Activated CD8-positive, alpha-beta T cell treated with anti-CD3 and anti-CD28 coated beads, Interleukin-2, amount 10 ng/mL, durations not matched to agents 7 days and 5 days (primary cell): ENCODE measurements at regions not wholly inside any gene's neighbourhood (a gene's known extent, or its start where the extent isn't known, plus 50 kb on each side); places are given as distances from the start of the nearest gene placed in this dataset.

Source experiments
- ATAC-seq: fragments of 150-1000 bp; cut with Tn5 transposase; one replicate; pipeline ENCODE4 v1.10.0; 2021; ENCODE audit warnings: moderate library complexity
- CTCF ChIA-PET: fragments of 350-600 bp; sonication (Branson Sonifier 250); formaldehyde crosslinking; loops from one replicate; lab custom pipeline; 2021; ENCODE audit warnings: antibody characterized with exemption; lab: Charles Lee
- POLR2A ChIA-PET: fragments of 350-600 bp; sonication (Branson Sonifier 250); formaldehyde crosslinking; loops from one replicate; lab custom pipeline; 2021; ENCODE audit warnings: antibody characterized with exemption; lab: Charles Lee
- DNase-seq: peaks from one replicate; pipeline ENCODE4 v3.0.0-alpha.2; 2020
- H3K27ac Mint-ChIP-seq: one replicate; pipeline ENCODE4 v1.8.0; 2021; ENCODE audit warnings: mild to moderate bottlenecking, mixed read lengths
- H3K27me3 Mint-ChIP-seq: one replicate; pipeline ENCODE4 v1.8.0; 2021; ENCODE audit warnings: low read depth, mixed read lengths
- H3K36me3 Mint-ChIP-seq: one replicate; pipeline ENCODE4 v1.8.0; 2021; ENCODE audit warnings: low read depth, mixed read lengths
- H3K4me1 Mint-ChIP-seq: one replicate; pipeline ENCODE4 v1.8.0; 2021; ENCODE audit warnings: low read depth, mixed read lengths
- H3K4me3 Mint-ChIP-seq: one replicate; pipeline ENCODE4 v1.8.0; 2021; ENCODE audit warnings: mild to moderate bottlenecking, mixed read lengths
- H3K9me3 Mint-ChIP-seq: one replicate; pipeline ENCODE4 v1.8.0; 2022; ENCODE audit warnings: mixed read lengths; ENCODE audit not compliant: insufficient read depth

- CTCF ChIA-PET, result interaction anchor here (0.7 kb wide), 1 partner anchor 32 kb away, joined by 3 read pairs; no protein-coding TSS in a partner anchor
- H3K36me3 Mint-ChIP-seq, result no peaks in the 10 kb centered on the region
Observed at GRCh38 chr9:16202914-16203728, 650.3 kb downstream of the CCDC171 start.

GRCh38 chr9:16203729-16204573, 651.1 kb downstream of the CCDC171 start:
- H3K36me3 Mint-ChIP-seq, result no peaks in the 10 kb centered on the region
- CTCF ChIA-PET, result no interaction called here
- no peaks in the 10 kb centered on the region for H3K27me3 Mint-ChIP-seq
- POLR2A ChIA-PET, result no interaction called here
- no peak for ATAC-seq
- no peak for DNase-seq
- no peaks in the 10 kb centered on the region for H3K9me3 Mint-ChIP-seq
- peaks cover 10% of the 10 kb centered on the region for H3K4me1 Mint-ChIP-seq
- H3K4me3 Mint-ChIP-seq, result no peak overlapping the region
- no peak overlapping the region for H3K27ac Mint-ChIP-seq

More at GRCh38 chr9:16202914-16203728, 650.3 kb downstream of the CCDC171 start:
- Mint-ChIP-seq H3K9me3 (no peaks in the 10 kb centered on the region), H3K4me1 (peaks cover 10% of the 10 kb centered on the region), H3K27me3 (no peaks in the 10 kb centered on the region), H3K4me3 (no peak overlapping the region), H3K27ac (no peak overlapping the region)
- POLR2A ChIA-PET, result no interaction called here
- ATAC-seq (no peak), DNase-seq (no peak)

- Mint-ChIP-seq H3K27ac (no peak overlapping the region), H3K36me3 (no peaks in the 10 kb centered on the region), H3K9me3 (no peaks in the 10 kb centered on the region), H3K27me3 (no peaks in the 10 kb centered on the region), H3K4me3 (no peak overlapping the region), H3K4me1 (peaks cover 10% of the 10 kb centered on the region)
- ATAC-seq, result no peak
- no peak for DNase-seq
- ChIA-PET CTCF (no interaction called here), POLR2A (no interaction called here)
Observed at GRCh38 chr9:16205455-16205854, 652.6 kb downstream of the CCDC171 start.

DNA sequence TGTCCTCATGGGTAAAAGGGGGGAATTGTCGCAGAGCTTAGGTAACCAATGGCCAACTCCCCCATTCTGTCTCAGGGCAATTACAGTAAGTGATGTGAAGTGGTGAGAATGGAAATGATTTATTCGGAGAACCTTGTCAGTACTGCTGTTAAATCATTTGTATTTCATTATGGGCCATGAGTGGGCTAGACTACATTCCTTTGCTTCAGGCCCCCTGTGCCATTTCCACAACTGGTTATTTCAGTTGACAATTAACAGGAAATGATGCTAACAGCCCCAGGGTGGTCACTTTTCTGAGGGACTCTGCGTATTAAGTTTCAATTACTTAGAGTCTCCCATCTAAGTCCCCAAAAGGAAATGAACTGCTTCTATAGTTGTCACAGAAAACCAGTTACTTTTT, 653.7 kb downstream of the CCDC171 start:
- H3K9me3 Mint-ChIP-seq, result no peaks in the 10 kb centered on the region
- CTCF ChIA-PET, result no interaction called here
- no peaks in the 10 kb centered on the region for H3K36me3 Mint-ChIP-seq
- POLR2A ChIA-PET, result no interaction called here
- no peak overlapping the region for H3K27ac Mint-ChIP-seq
- H3K4me3 Mint-ChIP-seq, result no peak overlapping the region
- no peak for DNase-seq
- no peak for ATAC-seq
- no peaks in the 10 kb centered on the region for H3K27me3 Mint-ChIP-seq
- peaks cover 10% of the 10 kb centered on the region for H3K4me1 Mint-ChIP-seq

DNA sequence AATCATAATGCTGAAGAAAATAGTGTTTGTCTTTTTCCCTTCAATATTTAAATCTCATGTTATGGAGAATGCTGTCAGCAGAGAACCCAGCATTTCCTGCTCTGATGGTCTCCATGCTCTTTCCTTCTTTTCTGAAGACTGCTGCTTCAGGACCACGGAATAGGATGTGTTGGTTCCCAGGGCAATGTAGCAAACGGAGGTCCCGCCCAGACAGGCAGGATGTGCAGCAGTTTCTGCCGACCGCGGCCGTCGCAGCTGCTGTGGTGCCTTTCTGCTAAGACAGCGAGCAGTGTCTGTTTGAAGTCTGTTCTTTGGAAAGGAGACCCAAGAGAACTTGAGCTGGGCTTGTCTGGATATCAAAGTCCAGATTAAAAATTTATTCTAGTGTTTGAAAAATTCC, 654.3 kb downstream of the CCDC171 start:
- H3K9me3 Mint-ChIP-seq, result no peaks in the 10 kb centered on the region
- ChIA-PET POLR2A (no interaction called here), CTCF (no interaction called here)
- ATAC-seq (peak; percentile 64), DNase-seq (peak; percentile 49)
- H3K27me3 Mint-ChIP-seq, result no peaks in the 10 kb centered on the region
- H3K4me1 Mint-ChIP-seq, result peaks cover 10% of the 10 kb centered on the region
- H3K4me3 Mint-ChIP-seq, result peak overlapping the region; percentile 45
- H3K27ac Mint-ChIP-seq, result peak overlapping the region; percentile 47
- H3K36me3 Mint-ChIP-seq, result no peaks in the 10 kb centered on the region

DNA sequence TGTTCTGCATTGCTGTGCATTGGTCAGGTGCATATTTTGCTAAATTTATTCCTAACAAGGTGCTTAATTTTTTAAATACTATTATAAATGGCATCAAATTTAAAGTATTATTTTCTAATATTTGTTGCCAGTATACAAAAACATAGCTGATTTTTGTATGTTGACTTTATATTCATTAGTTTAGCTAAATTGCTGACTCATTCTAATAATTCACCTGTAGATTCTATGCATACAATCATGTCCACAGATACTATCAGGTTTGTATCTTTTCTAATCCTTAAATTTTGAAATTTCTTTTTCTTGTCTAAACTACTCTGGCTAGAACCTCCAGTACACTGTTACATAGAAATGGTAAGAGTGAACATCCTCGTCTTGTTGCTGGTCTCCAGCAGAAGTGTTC, 657.6 kb downstream of the CCDC171 start:
- DNase-seq (no peak), ATAC-seq (no peak)
- Mint-ChIP-seq H3K27me3 (no peaks in the 10 kb centered on the region), H3K4me3 (no peak overlapping the region), H3K4me1 (peaks cover 10% of the 10 kb centered on the region), H3K9me3 (no peaks in the 10 kb centered on the region), H3K36me3 (no peaks in the 10 kb centered on the region), H3K27ac (no peak overlapping the region)
- CTCF ChIA-PET, result interaction anchor here (1.4 kb wide), 1 partner anchor 56 kb away, joined by 4 read pairs; no protein-coding TSS in a partner anchor
- POLR2A ChIA-PET, result no interaction called here

- H3K27ac Mint-ChIP-seq, result no peak overlapping the region
- ATAC-seq, result no peak
- no peak overlapping the region for H3K4me3 Mint-ChIP-seq
- H3K27me3 Mint-ChIP-seq, result no peaks in the 10 kb centered on the region
- DNase-seq, result no peak
- ChIA-PET POLR2A (no interaction called here), CTCF (no interaction called here)
- H3K36me3 Mint-ChIP-seq, result no peaks in the 10 kb centered on the region
- H3K9me3 Mint-ChIP-seq, result no peaks in the 10 kb centered on the region
- H3K4me1 Mint-ChIP-seq, result peaks cover 8% of the 10 kb centered on the region
Observed at GRCh38 chr9:16211946-16212345, 658.5 kb downstream of the BNC2 start.

DNA sequence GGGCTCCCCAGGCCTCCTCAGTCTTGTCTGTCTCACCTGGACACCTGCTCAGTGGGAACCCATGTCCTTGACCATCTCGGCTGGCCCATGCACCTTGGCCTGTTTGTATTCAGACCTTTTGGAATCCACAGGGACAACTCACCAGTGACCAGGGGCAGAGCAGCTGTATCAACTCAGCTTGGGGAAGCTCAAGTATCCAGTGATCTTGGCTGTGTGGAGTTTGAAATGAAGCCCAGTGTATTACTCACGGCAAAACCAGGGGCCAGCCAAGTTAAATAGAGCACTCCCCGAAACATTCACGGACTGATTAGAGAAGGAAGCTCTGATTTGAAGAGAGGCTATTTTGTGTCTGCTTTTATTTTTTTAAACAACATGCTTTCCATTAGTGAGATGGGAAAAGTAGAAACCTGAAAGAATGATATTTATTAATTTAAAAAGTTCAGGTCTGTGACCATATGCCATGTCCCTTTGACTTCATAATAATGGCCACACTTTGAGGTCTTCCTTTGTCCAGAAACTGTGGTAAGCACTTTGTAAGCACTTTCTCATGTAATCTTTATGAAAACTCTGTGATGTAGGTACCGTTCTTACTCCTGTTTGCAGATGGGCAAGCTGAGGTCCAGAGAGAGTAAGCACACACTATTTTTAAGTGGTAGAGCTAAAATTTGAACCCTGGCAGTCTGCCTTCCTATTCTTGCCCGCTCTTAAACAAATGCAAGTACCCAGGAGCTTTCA, 656.5 kb downstream of the BNC2 start:
- H3K36me3 Mint-ChIP-seq, result no peaks in the 10 kb centered on the region
- DNase-seq (no peak), ATAC-seq (no peak)
- H3K27me3 Mint-ChIP-seq, result no peaks in the 10 kb centered on the region
- no peaks in the 10 kb centered on the region for H3K4me1 Mint-ChIP-seq
- CTCF ChIA-PET, result no interaction called here
- POLR2A ChIA-PET, result no interaction called here
- no peak overlapping the region for H3K27ac Mint-ChIP-seq
- H3K9me3 Mint-ChIP-seq, result no peaks in the 10 kb centered on the region
- no peak overlapping the region for H3K4me3 Mint-ChIP-seq

DNA sequence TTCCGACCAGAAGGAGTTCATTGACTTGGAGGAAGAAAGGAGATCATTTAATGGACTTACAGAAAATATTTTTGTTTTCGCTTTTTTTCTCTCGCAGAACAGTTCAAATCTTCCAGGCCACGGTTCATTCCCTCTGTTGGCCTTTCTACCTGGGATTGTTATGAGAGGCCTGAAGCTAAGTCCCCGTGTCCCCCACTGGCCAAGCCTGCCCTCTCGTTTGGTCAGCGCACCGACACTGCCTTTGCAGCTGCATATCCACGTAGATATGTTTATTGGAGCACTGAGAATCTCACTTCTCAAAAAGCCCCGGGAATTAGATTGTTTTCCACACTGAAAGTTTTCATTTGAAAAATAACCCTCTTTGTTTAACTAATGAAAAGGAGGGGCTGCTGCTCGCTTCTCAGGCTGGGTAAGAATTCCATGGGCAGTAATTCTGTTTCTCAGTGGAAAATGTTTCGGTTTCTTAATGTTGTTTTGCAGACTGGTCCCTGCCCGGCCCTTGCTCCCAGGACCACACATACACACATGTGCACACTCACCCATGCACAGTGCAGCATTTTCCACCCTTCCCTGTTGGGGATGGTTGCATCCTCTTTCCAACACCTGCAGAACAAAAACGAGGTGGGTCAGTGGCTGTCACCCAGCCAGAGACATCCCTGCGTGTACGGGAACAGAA, 655.7 kb downstream of the BNC2 start:
- Mint-ChIP-seq H3K4me1 (no peaks in the 10 kb centered on the region), H3K4me3 (no peak overlapping the region), H3K36me3 (no peaks in the 10 kb centered on the region), H3K27me3 (no peaks in the 10 kb centered on the region), H3K27ac (no peak overlapping the region), H3K9me3 (no peaks in the 10 kb centered on the region)
- ChIA-PET CTCF (no interaction called here), POLR2A (no interaction called here)
- no peak for DNase-seq
- no peak for ATAC-seq

- DNase-seq, result no peak
- POLR2A ChIA-PET, result no interaction called here
- no peaks in the 10 kb centered on the region for H3K9me3 Mint-ChIP-seq
- no peak for ATAC-seq
- no peaks in the 10 kb centered on the region for H3K4me1 Mint-ChIP-seq
- CTCF ChIA-PET, result no interaction called here
- no peak overlapping the region for H3K4me3 Mint-ChIP-seq
- H3K27ac Mint-ChIP-seq, result no peak overlapping the region
- no peaks in the 10 kb centered on the region for H3K27me3 Mint-ChIP-seq
- no peaks in the 10 kb centered on the region for H3K36me3 Mint-ChIP-seq
Observed at GRCh38 chr9:16215353-16215680, 655.2 kb downstream of the BNC2 start.

- DNase-seq (no peak), ATAC-seq (no peak)
- ChIA-PET POLR2A (no interaction called here), CTCF (no interaction called here)
- Mint-ChIP-seq H3K4me3 (no peak overlapping the region), H3K9me3 (no peaks in the 10 kb centered on the region), H3K27ac (no peak overlapping the region), H3K4me1 (no peaks in the 10 kb centered on the region), H3K27me3 (no peaks in the 10 kb centered on the region), H3K36me3 (no peaks in the 10 kb centered on the region)
Observed at GRCh38 chr9:16217943-16218701, 652.3 kb downstream of the BNC2 start.
